ENCODE measurements at regions not wholly inside any gene's neighbourhood (a gene's known extent, or its start where the extent isn't known, plus 50 kb on each side); places are given as distances from the start of the nearest gene placed in this dataset.
A peak's percentile ranks its signal among the peaks of the same experiment; 100 is the strongest.

DNA sequence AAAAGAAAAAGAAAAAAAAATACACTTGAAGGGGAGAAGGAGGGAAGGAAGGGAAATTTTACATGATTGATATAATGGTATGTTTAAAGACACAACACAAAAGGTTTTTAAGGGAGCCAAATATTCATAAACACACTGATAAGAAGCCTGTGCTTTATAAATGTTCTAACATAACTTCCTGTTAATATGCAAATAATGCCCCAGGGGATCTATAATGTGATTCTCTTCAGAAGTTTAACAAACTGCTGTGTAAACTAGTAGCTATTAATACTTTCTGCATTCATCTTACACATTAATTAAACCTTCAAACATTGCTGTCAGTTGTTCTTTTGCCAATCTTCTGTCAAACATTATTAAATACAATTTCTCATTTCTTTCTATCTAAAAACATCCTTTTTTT lies 231.6 kb downstream of the TJP1 start:
- TF ChIP-seq, protein P1, sequence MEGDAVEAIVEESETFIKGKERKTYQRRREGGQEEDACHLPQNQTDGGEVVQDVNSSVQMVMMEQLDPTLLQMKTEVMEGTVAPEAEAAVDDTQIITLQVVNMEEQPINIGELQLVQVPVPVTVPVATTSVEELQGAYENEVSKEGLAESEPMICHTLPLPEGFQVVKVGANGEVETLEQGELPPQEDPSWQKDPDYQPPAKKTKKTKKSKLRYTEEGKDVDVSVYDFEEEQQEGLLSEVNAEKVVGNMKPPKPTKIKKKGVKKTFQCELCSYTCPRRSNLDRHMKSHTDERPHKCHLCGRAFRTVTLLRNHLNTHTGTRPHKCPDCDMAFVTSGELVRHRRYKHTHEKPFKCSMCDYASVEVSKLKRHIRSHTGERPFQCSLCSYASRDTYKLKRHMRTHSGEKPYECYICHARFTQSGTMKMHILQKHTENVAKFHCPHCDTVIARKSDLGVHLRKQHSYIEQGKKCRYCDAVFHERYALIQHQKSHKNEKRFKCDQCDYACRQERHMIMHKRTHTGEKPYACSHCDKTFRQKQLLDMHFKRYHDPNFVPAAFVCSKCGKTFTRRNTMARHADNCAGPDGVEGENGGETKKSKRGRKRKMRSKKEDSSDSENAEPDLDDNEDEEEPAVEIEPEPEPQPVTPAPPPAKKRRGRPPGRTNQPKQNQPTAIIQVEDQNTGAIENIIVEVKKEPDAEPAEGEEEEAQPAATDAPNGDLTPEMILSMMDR (IDR thresholded peaks at IDR 0.05; ENCODE audit: low read depth, low read length, missing control alignments): no peak
- DNase-seq (ENCODE audit: low read depth): no peak
- no peak overlapping the region for H3K4me3 ChIP-seq (ENCODE audit: low read depth, low read length)
- in situ Hi-C loops (cut with HindIII; ENCODE audit: low sequenced_read_pairs): no loop called here

DNA sequence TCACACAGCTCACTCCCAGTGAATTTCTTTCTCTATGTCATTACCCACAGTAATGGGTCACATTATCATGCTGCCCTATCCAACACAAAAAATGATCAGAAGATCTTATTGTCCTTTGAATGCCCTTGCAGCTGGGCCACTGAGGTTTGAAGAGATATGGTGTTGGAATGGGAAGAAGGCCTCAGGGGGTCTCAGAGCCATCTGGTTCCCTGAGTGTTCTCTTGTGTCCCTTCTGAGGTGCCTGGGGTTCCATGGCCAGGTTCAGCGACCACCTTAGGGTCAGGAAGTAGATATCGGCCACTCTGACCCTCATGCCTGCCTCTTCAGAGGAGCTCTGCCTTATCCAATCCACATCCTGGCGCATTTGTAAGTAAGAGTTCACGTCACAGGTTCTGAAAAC lies 232.3 kb downstream of the TJP1 start:
- no peak for DNase-seq (ENCODE audit: low read depth)
- TF ChIP-seq, protein P1 (IDR thresholded peaks at IDR 0.05; ENCODE audit: low read depth, low read length, missing control alignments): no peak
- H3K4me3 ChIP-seq (ENCODE audit: low read depth, low read length): no peak overlapping the region
- in situ Hi-C loops (cut with HindIII; ENCODE audit: low sequenced_read_pairs): no loop called here

DNA sequence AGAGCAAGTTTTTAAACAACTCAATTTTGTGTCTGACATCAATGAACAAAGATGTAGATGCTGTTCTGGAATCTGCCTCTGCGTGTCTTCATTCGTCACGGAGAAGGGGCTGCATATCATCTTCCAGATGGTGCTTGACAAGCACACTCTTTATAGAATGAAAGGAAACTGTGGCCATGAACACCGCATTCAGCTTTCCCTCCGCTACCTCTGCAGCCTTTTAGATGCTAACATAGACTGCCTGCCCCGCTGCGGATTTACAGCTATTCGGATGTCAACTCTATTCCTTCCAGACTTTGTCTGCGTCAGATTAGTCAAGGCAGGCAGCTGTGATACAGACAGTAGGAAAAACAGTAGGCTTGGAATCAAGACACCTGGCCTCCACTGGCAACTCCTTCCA lies 232.9 kb downstream of the TJP1 start:
- no peak for DNase-seq (ENCODE audit: low read depth)
- in situ Hi-C loops (cut with HindIII; ENCODE audit: low sequenced_read_pairs): no loop called here
- TF ChIP-seq, protein P1 (IDR thresholded peaks at IDR 0.05; ENCODE audit: low read depth, low read length, missing control alignments): no peak
- H3K4me3 ChIP-seq (ENCODE audit: low read depth, low read length): no peak overlapping the region

DNA sequence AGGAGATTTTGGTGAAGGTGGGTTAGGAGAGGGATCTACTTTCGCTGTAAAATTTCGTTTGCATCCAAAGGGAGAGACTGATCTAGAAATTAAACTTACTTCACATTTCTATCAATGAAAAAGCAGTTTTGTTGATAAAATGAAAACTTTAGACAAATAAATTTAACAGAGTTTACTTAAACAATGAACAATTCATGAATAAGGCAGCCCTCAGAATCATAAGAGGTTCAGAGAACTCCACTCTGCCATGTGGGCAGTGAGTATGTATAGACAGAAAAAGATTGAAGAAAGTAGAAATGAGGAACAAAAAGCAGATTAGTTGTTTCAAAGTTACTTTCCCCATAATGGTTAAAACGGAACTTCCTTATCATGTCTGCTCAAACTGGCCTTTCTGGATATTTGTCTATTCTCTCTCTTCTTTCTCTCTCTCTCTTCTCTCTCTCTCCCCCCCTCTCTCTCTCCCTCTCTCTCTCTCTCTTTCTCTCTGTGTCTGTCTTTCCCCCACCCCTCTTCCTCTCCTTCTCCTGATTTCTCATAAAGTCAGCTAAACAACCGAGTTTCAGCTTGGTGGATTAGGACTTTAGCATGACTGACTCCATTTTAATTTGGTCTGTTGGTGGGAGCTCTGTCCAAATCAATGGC lies 248.9 kb downstream of the TJP1 start:
- DNase-seq (ENCODE audit: low read depth): no peak
- in situ Hi-C loops (cut with HindIII; ENCODE audit: low sequenced_read_pairs): no loop called here
- no peak overlapping the region for H3K4me3 ChIP-seq (ENCODE audit: low read depth, low read length)
- TF ChIP-seq, protein P1 (IDR thresholded peaks at IDR 0.05; ENCODE audit: low read depth, low read length, missing control alignments): no peak

DNA sequence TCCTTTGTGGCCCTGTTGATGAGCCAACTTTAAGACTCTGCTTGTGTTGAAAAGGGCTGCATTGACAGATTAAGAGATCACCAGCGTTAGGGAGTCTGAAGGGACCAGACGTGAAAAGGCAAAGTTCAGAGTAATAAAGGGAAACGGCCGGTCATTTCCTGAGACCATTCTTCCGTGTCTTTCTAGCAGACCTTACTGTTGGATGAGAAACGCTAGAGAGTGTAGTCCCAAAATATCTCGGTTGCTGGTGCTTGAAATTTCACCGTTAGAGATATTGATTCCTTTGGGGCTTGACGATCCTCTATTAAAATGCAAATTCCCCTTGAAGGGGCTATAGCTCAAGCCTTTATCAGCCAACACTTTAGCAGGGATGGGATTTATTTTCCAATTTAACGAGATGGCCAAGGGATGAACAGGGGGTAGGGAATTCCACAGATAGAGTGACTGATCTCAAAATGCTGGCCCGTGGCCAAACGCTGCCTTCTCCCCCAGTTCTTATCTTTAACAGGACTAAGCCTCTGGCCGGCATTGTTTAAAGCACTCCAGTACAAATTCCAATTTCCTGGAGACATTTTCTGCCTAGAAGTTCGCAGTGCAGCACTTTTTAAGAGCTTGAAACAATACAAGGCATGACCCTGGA lies 250.4 kb downstream of the TJP1 start:
- in situ Hi-C loops (cut with HindIII; ENCODE audit: low sequenced_read_pairs): no loop called here
- H3K4me3 ChIP-seq (ENCODE audit: low read depth, low read length): no peak overlapping the region
- no peak for DNase-seq (ENCODE audit: low read depth)

DNA sequence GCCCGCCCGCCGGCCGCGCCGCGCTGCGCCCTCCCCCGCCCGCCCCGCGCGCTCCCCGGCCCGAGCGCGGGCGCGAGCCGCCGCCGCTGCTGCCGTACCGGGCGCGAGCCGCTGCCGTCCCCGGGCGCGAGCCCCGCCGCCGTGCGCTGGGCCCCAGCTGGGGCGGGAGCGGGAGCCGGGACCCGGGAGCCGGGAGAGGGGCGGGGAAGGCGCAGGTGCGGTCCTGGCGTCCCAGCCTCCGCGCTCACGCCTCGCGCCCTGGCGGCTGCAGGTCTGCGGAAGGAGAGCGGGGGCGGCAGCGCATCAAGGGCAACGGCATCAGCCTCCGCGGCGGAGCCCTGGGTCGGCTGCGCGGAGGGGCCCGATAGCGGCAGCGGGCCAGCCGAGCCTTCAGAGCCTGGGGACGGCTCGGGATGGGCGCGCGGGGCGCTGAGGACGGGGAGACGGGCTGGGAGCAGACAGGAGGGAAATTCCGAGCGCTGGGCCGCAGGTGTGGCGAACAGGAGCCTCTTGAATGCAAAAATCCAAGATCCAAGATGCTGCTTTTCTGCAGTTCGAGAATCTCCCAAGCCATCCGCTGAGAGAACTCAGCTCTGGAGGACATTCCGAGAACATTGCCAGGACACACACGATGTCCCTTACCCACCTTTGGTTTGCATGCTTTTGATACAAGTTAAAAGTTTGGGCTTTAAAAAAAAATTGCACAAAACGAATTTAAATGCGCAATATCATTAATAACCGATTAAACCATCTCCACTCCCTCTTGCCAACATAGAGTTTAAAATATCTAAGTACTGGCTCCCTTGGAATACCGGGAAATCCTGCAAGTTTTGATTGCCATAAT lies 251.1 kb downstream of the TJP1 start:
- TF ChIP-seq, protein P1 (IDR thresholded peaks at IDR 0.05; ENCODE audit: low read depth, low read length, missing control alignments): no peak
- no peak for DNase-seq (ENCODE audit: low read depth)
- in situ Hi-C loops (cut with HindIII; ENCODE audit: low sequenced_read_pairs): no loop called here
- H3K4me3 ChIP-seq (ENCODE audit: low read depth, low read length): peak overlapping the region; percentile 39

More for the DNA sequence above, 250.4 kb downstream of the TJP1 start:
- TF ChIP-seq, protein P1 (IDR thresholded peaks at IDR 0.05; ENCODE audit: low read depth, low read length, missing control alignments): no peak
